ENCODE measurements at regions not wholly inside any gene's neighbourhood (a gene's known extent, or its start where the extent isn't known, plus 50 kb on each side); places are given as distances from the start of the nearest gene placed in this dataset.

DNA sequence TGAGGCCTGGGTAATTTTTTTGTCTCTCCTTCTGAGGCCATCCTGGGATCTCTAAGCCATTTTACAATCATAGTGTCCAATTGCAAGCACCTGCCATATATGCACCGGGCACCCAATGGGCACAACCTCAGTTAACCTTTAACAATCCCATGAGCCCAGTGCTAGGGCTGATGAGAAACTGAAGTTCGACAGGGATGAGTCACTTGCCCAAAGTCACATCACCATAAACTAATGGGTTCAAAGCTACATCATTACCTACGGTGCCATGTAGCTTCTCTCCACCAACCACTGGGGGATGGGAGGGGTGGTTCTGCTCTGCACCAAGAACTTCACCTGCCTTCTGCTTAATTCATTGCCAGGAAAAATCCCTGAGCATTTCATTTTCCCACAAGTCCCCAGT, 95.8 kb upstream of the ZNF716 start:
- Histone ChIP-seq H2BK120ac (replicated peaks; ENCODE audit: low read depth, low read length) (no peak overlapping the region), H2BK12ac (ENCODE audit: low read depth, low read length) (no peak overlapping the region), H2BK20ac (ENCODE audit: low read length) (no peak overlapping the region), H3K27ac (ENCODE audit: low read depth, low read length) (no peak overlapping the region), H4K5ac (ENCODE audit: insufficient read length, low read depth, low read length) (no peak overlapping the region), H3K9me3 (ENCODE audit: insufficient read depth in 2 of 2, low read depth in 1 of 2, low read length in 1 of 2) (peaks cover 65 to 94% of the 10 kb centered on the region in 2 experiments), H3K4me1 (replicated peaks in 1 of 4; ENCODE audit: control insufficient read depth in 3 of 4, insufficient read depth in 4 of 4, low read length in 3 of 4) (no peaks in the 10 kb centered on the region), H4K20me1 (replicated peaks in 1 of 2; ENCODE audit: control insufficient read depth in 1 of 2, insufficient read depth in 2 of 2, low read length in 2 of 2) (no peaks in the 10 kb centered on the region), H3K18ac (ENCODE audit: extremely low read depth, low read length) (no peak overlapping the region), H3K4me2 (ENCODE audit: insufficient read depth in 1 of 2, low read depth in 2 of 2, low read length in 2 of 2) (no peak overlapping the region), H3K23ac (ENCODE audit: insufficient read length) (no peak overlapping the region), H3K56ac (replicated peaks; ENCODE audit: insufficient read length, low read depth, low read length) (no peak overlapping the region), H3K79me2 (ENCODE audit: control insufficient read depth in 1 of 2, insufficient read depth in 2 of 2, low read length in 2 of 2) (no peaks in the 10 kb centered on the region), H3K27me3 (replicated peaks in 1 of 4; ENCODE audit: control insufficient read depth in 3 of 4, extremely low read depth in 1 of 4, insufficient read depth in 3 of 4, low read length in 3 of 4) (no peaks in the 10 kb centered on the region), H4K8ac (ENCODE audit: extremely low read depth, insufficient read depth, low read length) (no peak overlapping the region), H3K9ac (replicated peaks in 1 of 4; ENCODE audit: extremely low read depth in 1 of 4, low read depth in 3 of 4, low read length in 3 of 4) (no peak overlapping the region), H3K23me2 (ENCODE audit: low read depth, low read length) (no peaks in the 10 kb centered on the region; the same call in 1 of the 2 replicates), H2BK5ac (ENCODE audit: low read depth, low read length) (no peak overlapping the region), H3K79me1 (ENCODE audit: low read depth, low read length) (no peaks in the 10 kb centered on the region), H4K91ac (replicated peaks; ENCODE audit: insufficient read length, low read length) (no peak overlapping the region), H3K4me3 (ENCODE audit: extremely low read depth in 1 of 4, insufficient read depth in 2 of 4, low read depth in 3 of 4, low read length in 4 of 4) (no peak overlapping the region), H2AFZ (ENCODE audit: low read length) (no peak overlapping the region), H3K36me3 (ENCODE audit: control insufficient read depth in 2 of 4, insufficient read depth in 4 of 4, low read length in 3 of 4) (no peaks in the 10 kb centered on the region), H2BK15ac (ENCODE audit: low read length) (no peak overlapping the region), H3K14ac (ENCODE audit: insufficient read length) (no peak overlapping the region), H2AK5ac (ENCODE audit: low read depth, low read length) (no peak overlapping the region), H3K4ac (replicated peaks; ENCODE audit: insufficient read length, low read depth, low read length) (no peak overlapping the region)
- TF ChIP-seq JUN (IDR thresholded peaks at IDR 0.05; ENCODE audit: low read depth, low read length) (no peak), SAP30 (IDR thresholded peaks at IDR 0.05; ENCODE audit: insufficient read depth, insufficient replicate concordance, low read length) (no peak), POLR2AphosphoS5 (IDR thresholded peaks at IDR 0.05; ENCODE audit: low read depth, low read length) (no peak), CEBPB (IDR thresholded peaks at IDR 0.05; ENCODE audit: low read depth, low read length) (no peak), BACH1 (IDR thresholded peaks at IDR 0.05; ENCODE audit: low read length) (no peak), KDM1A (IDR thresholded peaks at IDR 0.05; ENCODE audit: borderline replicate concordance, low read length) (no peak), EP300 (IDR thresholded peaks at IDR 0.05; ENCODE audit: borderline replicate concordance in 1 of 2, low read depth in 2 of 2, low read length in 2 of 2) (no peak), SP4 (IDR thresholded peaks at IDR 0.05; ENCODE audit: low read length) (no peak)
- TF ChIP-seq, protein P1, sequence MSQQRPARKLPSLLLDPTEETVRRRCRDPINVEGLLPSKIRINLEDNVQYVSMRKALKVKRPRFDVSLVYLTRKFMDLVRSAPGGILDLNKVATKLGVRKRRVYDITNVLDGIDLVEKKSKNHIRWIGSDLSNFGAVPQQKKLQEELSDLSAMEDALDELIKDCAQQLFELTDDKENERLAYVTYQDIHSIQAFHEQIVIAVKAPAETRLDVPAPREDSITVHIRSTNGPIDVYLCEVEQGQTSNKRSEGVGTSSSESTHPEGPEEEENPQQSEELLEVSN (IDR thresholded peaks at IDR 0.05), result no peak
- FAIRE-seq (no peak), DNase-seq (ENCODE audit: low read depth in 1 of 2, low spot score in 2 of 2) (no peak)
- ChIA-PET CTCF (ENCODE audit: partially characterized antibody) (no interaction called here), POLR2A (ENCODE audit: partially characterized antibody) (no interaction called here)
- 83% methylated on average over 3 of the region's 3 CpGs; no CpG with 5 or more reads in 1 of the 2 experiments for WGBS, 2 experiments (ENCODE audit: extremely low coverage in 1 of 2, insufficient coverage in 1 of 2, insufficient read length in 1 of 2, insufficient replicate concordance in 2 of 2, low coverage in 1 of 2, low lambda C conversion rate in 2 of 2, missing lambda C conversion rate in 1 of 2)

Measured in H1 (cell line).